SK-N-SH (cell line): ENCODE measurements at regions not wholly inside any gene's neighbourhood (a gene's known extent, or its start where the extent isn't known, plus 50 kb on each side); places are given as distances from the start of the nearest gene placed in this dataset.

ENCODE experiments used
- CTCF ChIA-PET: fragments of 300-600, 350-600 bp; formaldehyde crosslinking; extraction: SDS; loops from one replicate; lab custom pipeline; 2021; lab: Yijun Ruan, JAX
- POLR2A ChIA-PET: fragments of 350-600 bp; sonication (Branson Sonifier 250); formaldehyde crosslinking; extraction: SDS; loops from one replicate; lab custom pipeline; 2020; ENCODE audit warnings: antibody characterized with exemption, inconsistent platforms; lab: Yijun Ruan, JAX
- DNase-seq: peaks from one replicate; pipeline ENCODE4 v3.0.0; 2012
- H2AFZ ChIP-seq: fragments of 200-600 bp; sonication (generic); 2 replicates; pipeline ENCODE4 v1.8.1; 2016; ENCODE audit warnings: antibody characterized with exemption, mild to moderate bottlenecking, low read depth
- H3F3A ChIP-seq: fragments of 200-600 bp; sonication (generic); replicated peaks from 2 replicates; pipeline ENCODE3; 2016; ENCODE audit warnings: antibody characterized with exemption, mild to moderate bottlenecking; ENCODE audit not compliant: insufficient read depth
- H3K27ac ChIP-seq, 2 experiments: fragments of 200-500 bp in 1 of 2; fragments of 200-600 bp in 1 of 2; sonication (Bioruptor generic) in 1 of 2; sonication (generic), shearing (Covaris generic) in 1 of 2; 2 replicates each; pipeline versions ENCODE4 v1.5.1 to v1.6.1; 2014 to 2016; ENCODE audit warnings: low read depth in 2 of 2, inconsistent platforms in 1 of 2, low read length in 1 of 2, mild to moderate bottlenecking in 1 of 2, mixed read lengths in 1 of 2
- H3K27me3 ChIP-seq: fragments of 200-600 bp; sonication (generic), shearing (Covaris generic); 2 replicates; pipeline ENCODE4 v1.6.1; 2016; ENCODE audit warnings: mixed run types; ENCODE audit not compliant: insufficient read depth
- H3K36me3 ChIP-seq, 2 experiments: fragments of 200-500 bp in 1 of 2; fragments of 200-600 bp in 1 of 2; sonication (Bioruptor generic) in 1 of 2; sonication (generic) in 1 of 2; replicated peaks in 1 of 2; 2 replicates each; pipeline versions ENCODE3 to v1.5.1; 2014 to 2016; ENCODE audit warnings: low read length in 1 of 2, mild to moderate bottlenecking in 1 of 2; ENCODE audit not compliant: insufficient read depth in 2 of 2, control insufficient read depth in 1 of 2
- H3K4me1 ChIP-seq, 2 experiments: fragments of 200-500 bp in 1 of 2; fragments of 200-600 bp in 1 of 2; sonication (Bioruptor generic) in 1 of 2; sonication (generic), shearing (Covaris generic) in 1 of 2; 2 replicates each; pipeline versions ENCODE4 v1.5.1 to v1.6.1; 2014 to 2016; ENCODE audit warnings: low read depth in 1 of 2, low read length in 1 of 2, mixed run types in 1 of 2; ENCODE audit not compliant: insufficient read depth in 2 of 2, control insufficient read depth in 1 of 2
- H3K4me2 ChIP-seq: fragments of 200-600 bp; sonication (generic), shearing (Covaris generic); 2 replicates; pipeline ENCODE4 v1.6.1; 2017; ENCODE audit warnings: mixed run types
- H3K4me3 ChIP-seq, 2 experiments: fragments of 200-500 bp in 1 of 2; fragments of 200-600 bp in 1 of 2; sonication (Bioruptor generic) in 1 of 2; sonication (generic), shearing (Covaris generic) in 1 of 2; 2 replicates each; pipeline versions ENCODE4 v1.5.1 to v1.8.1; 2014 to 2016; ENCODE audit warnings: low read depth in 2 of 2, inconsistent platforms in 1 of 2, low read length in 1 of 2, mild to moderate bottlenecking in 1 of 2, mixed read lengths in 1 of 2, moderate library complexity in 1 of 2
- H3K79me2 ChIP-seq: fragments of 200-600 bp; sonication (generic); 2 replicates; pipeline ENCODE4 v1.8.1; 2017; ENCODE audit warnings: mild to moderate bottlenecking; ENCODE audit not compliant: insufficient read depth
- H3K9ac ChIP-seq: fragments of 200-600 bp; sonication (generic); 2 replicates; pipeline ENCODE4 v1.6.1; 2017; ENCODE audit warnings: mixed run types
- H3K9me2 ChIP-seq: fragments of 200-600 bp; sonication (generic); 2 replicates; pipeline ENCODE4 v1.6.1; 2017; ENCODE audit warnings: mixed run types
- H3K9me3 ChIP-seq: fragments of 200-600 bp; sonication (generic); 2 replicates; pipeline ENCODE4 v1.6.1; 2017; ENCODE audit warnings: mixed run types, mild to moderate bottlenecking, moderate library complexity
- H4K20me1 ChIP-seq: fragments of 200-600 bp; sonication (generic); 2 replicates; pipeline ENCODE4 v1.6.1; 2017; ENCODE audit warnings: mild to moderate bottlenecking, mixed run types; ENCODE audit not compliant: insufficient read depth
- ELF1 ChIP-seq: IDR thresholded peaks from 2 replicates; pipeline ENCODE4 v1.4.0; 2012
- FOXM1 ChIP-seq: IDR thresholded peaks from 2 replicates; pipeline ENCODE4 v1.4.0; 2012; ENCODE audit warnings: low read depth, mild to moderate bottlenecking
- GATA2 ChIP-seq: sonication (generic); formaldehyde crosslinking; IDR thresholded peaks from 2 replicates; pipeline ENCODE4 v1.5.0; 2020; ENCODE audit warnings: mild to moderate bottlenecking, missing genetic modification reagents
- MAX ChIP-seq: IDR thresholded peaks from 2 replicates; pipeline ENCODE4 v1.4.0; 2012; ENCODE audit warnings: low read depth
- MEF2A ChIP-seq: IDR thresholded peaks from 2 replicates; pipeline ENCODE4 v1.4.0; 2012; ENCODE audit warnings: low read depth, borderline replicate concordance
- MXI1 ChIP-seq: IDR thresholded peaks from 2 replicates; pipeline ENCODE4 v1.6.1; 2012; ENCODE audit warnings: mild to moderate bottlenecking, low read depth, low read length, improper control_type of control experiment
- NFIC ChIP-seq: IDR thresholded peaks from 2 replicates; pipeline ENCODE4 v1.4.0; 2012; ENCODE audit warnings: borderline replicate concordance
- RCOR1 ChIP-seq: fragments of 150-350 bp; IDR thresholded peaks from 2 replicates; pipeline ENCODE4 v1.6.1; 2017; ENCODE audit warnings: antibody characterized with exemption, low read length
- RXRA ChIP-seq: IDR thresholded peaks from 2 replicates; pipeline ENCODE4 v1.4.0; 2012; ENCODE audit warnings: low read depth, mild to moderate bottlenecking, borderline replicate concordance
- TEAD4 ChIP-seq: IDR thresholded peaks from 2 replicates; pipeline ENCODE4 v1.4.0; 2012; ENCODE audit warnings: mild to moderate bottlenecking, borderline replicate concordance; ENCODE audit not compliant: insufficient read depth
- YY1 ChIP-seq: IDR thresholded peaks from 2 replicates; pipeline ENCODE4 v1.4.0; 2012; ENCODE audit warnings: low read depth, mild to moderate bottlenecking
- WGBS: methylation state at CpG from one replicate; pipeline ENCODE4 v1.1.6; 2017; ENCODE audit warnings: low lambda C conversion rate; 5-methylcytosine and 5-hydroxymethylcytosine counted together
- TF ChIP-seq, protein P1 (sequence below): fragments of 150-350 bp; IDR thresholded peaks from 2 replicates; pipeline ENCODE4 v1.6.1; 2016; ENCODE audit warnings: mild to moderate bottlenecking, low read depth, low read length
- TF ChIP-seq, protein P2 (sequence below): IDR thresholded peaks from 2 replicates; pipeline ENCODE4; 2012
- TF ChIP-seq, protein P3 (sequence below): fragments of 150-350 bp; IDR thresholded peaks from 2 replicates; pipeline ENCODE4 v1.6.1; 2017; ENCODE audit warnings: antibody characterized with exemption, low read length, low read depth, borderline replicate concordance

- TF ChIP-seq TEAD4 (no peak), MAX (no peak), RCOR1 (no peak), RXRA (no peak), ELF1 (no peak)
- TF ChIP-seq, all 33 proteins: peak for 0
Measured at GRCh38 chr1:112140743-112141142, 151.3 kb upstream of the KCND3 start (continued).

DNA sequence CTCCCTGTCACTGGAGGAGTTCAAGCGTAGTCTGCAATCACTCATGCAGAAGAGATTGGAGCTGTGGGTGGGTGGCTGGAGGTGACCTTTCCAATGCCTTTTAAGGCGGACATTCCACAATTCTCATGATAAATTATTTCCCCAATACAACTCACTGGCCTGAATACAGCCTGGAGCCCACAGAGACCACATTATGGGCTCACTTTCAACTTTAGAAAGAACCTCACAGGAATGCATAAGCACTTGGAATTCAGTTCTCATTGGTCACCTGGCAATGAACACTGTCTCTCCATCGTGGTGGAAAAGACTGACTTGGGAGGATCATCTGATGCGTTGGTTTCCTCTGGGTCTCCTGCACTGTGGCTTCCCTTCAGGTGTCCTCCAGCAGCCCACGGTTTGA, 151.8 kb upstream of the KCND3 start:
- Histone ChIP-seq H3K9me3 (no peaks in the 10 kb centered on the region), H3K4me3 (no peak overlapping the region), H3K79me2 (no peaks in the 10 kb centered on the region), H3K4me1 (no peaks in the 10 kb centered on the region), H3K9ac (no peak overlapping the region), H3F3A (no peaks in the 10 kb centered on the region), H3K9me2 (no peaks in the 10 kb centered on the region), H2AFZ (no peak overlapping the region), H3K27me3 (no peaks in the 10 kb centered on the region), H3K4me2 (no peak overlapping the region), H4K20me1 (no peaks in the 10 kb centered on the region), H3K36me3 (no peaks in the 10 kb centered on the region), H3K27ac (no peak overlapping the region)
- WGBS: 9% methylated on average over 5 of the region's 5 CpGs
- DNase-seq: no peak
- ChIA-PET POLR2A (no interaction called here), CTCF (interaction anchor here (0.6 kb wide), 1 partner anchor 1303 kb away, joined by 3 read pairs; no protein-coding TSS in a partner anchor)
- TF ChIP-seq ELF1: no peak
- TF ChIP-seq YY1: no peak

GRCh38 chr1:112141923-112142322, 152.5 kb upstream of the KCND3 start:
- no peaks in the 10 kb centered on the region for H3K79me2 ChIP-seq
- no peaks in the 10 kb centered on the region for H3K4me1 ChIP-seq
- no peak overlapping the region for H3K9ac ChIP-seq
- H3F3A ChIP-seq: no peaks in the 10 kb centered on the region
- 5% methylated on average over 4 of the region's 4 CpGs for WGBS
- no peak overlapping the region for H3K4me3 ChIP-seq
- no peaks in the 10 kb centered on the region for H4K20me1 ChIP-seq
- H3K9me3 ChIP-seq: no peaks in the 10 kb centered on the region
- TF ChIP-seq MEF2A (no peak), NFIC (no peak), FOXM1 (no peak), YY1 (no peak), RCOR1 (no peak), MXI1 (no peak), GATA2 (CRISPR knock-in tag) (no peak)
- TF ChIP-seq, protein P1, sequence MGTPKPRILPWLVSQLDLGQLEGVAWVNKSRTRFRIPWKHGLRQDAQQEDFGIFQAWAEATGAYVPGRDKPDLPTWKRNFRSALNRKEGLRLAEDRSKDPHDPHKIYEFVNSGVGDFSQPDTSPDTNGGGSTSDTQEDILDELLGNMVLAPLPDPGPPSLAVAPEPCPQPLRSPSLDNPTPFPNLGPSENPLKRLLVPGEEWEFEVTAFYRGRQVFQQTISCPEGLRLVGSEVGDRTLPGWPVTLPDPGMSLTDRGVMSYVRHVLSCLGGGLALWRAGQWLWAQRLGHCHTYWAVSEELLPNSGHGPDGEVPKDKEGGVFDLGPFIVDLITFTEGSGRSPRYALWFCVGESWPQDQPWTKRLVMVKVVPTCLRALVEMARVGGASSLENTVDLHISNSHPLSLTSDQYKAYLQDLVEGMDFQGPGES: no peak
- TF ChIP-seq, protein P2, sequence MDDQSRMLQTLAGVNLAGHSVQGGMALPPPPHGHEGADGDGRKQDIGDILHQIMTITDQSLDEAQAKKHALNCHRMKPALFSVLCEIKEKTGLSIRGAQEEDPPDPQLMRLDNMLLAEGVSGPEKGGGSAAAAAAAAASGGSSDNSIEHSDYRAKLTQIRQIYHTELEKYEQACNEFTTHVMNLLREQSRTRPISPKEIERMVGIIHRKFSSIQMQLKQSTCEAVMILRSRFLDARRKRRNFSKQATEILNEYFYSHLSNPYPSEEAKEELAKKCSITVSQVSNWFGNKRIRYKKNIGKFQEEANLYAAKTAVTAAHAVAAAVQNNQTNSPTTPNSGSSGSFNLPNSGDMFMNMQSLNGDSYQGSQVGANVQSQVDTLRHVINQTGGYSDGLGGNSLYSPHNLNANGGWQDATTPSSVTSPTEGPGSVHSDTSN: no peak
- TF ChIP-seq, protein P3, sequence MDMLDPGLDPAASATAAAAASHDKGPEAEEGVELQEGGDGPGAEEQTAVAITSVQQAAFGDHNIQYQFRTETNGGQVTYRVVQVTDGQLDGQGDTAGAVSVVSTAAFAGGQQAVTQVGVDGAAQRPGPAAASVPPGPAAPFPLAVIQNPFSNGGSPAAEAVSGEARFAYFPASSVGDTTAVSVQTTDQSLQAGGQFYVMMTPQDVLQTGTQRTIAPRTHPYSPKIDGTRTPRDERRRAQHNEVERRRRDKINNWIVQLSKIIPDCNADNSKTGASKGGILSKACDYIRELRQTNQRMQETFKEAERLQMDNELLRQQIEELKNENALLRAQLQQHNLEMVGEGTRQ: no peak
- no peak for DNase-seq
- CTCF ChIA-PET: no interaction called here
- H3K9me2 ChIP-seq: no peaks in the 10 kb centered on the region
- no peaks in the 10 kb centered on the region for H3K36me3 ChIP-seq
- POLR2A ChIA-PET: no interaction called here
- H3K27ac ChIP-seq: no peak overlapping the region
- no peak overlapping the region for H2AFZ ChIP-seq
- no peaks in the 10 kb centered on the region for H3K27me3 ChIP-seq
- no peak overlapping the region for H3K4me2 ChIP-seq
